HUES6 (cell line): ENCODE measurements at regions not wholly inside any gene's neighbourhood (a gene's known extent, or its start where the extent isn't known, plus 50 kb on each side); places are given as distances from the start of the nearest gene placed in this dataset.

Experiments
- H3K27ac ChIP-seq: 2 replicates; pipeline ENCODE4 v1.7.0; 2013; ENCODE audit warnings: low read depth, mild to moderate bottlenecking, low read length, inconsistent platforms
- H3K27me3 ChIP-seq: 2 replicates; pipeline ENCODE4 v1.6.1; 2013; ENCODE audit warnings: low read length; ENCODE audit not compliant: control insufficient read depth, insufficient read depth
- H3K36me3 ChIP-seq: 2 replicates; pipeline ENCODE4 v1.6.1; 2013; ENCODE audit warnings: low read length; ENCODE audit not compliant: control insufficient read depth, insufficient read depth
- H3K4me1 ChIP-seq: 2 replicates; pipeline ENCODE4 v1.6.1; 2013; ENCODE audit warnings: low read length; ENCODE audit not compliant: control insufficient read depth, insufficient read depth
- H3K4me3 ChIP-seq: 2 replicates; pipeline ENCODE4 v1.5.1; 2013; ENCODE audit warnings: low read depth, low read length
- H3K9ac ChIP-seq: one replicate; pipeline ENCODE4 v1.6.1; 2013; ENCODE audit warnings: mild to moderate bottlenecking, low read length
- H3K9me3 ChIP-seq: 2 replicates; pipeline ENCODE4 v1.6.1; 2013; ENCODE audit warnings: low read depth, low read length; ENCODE audit not compliant: control insufficient read depth, insufficient read depth

DNA sequence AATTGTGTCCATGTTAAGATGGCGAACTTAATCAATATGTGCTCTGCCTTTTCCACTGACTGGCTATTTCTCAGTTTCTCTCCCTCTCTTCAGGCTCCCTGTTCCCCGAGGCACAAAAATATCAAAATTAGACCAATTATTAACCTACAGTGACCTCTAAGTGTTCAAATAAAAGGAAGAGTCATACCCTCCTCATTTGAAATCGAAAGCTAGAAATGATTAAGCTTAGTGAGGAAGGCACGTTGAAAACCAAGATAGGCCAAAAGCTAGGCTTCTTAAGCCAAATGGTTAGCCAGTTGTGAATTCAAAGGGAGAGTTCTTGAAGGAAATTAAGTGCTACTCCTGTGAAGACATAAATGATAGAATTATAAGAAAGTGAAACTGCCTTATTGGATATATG, 81.1 kb upstream of the MBL2 start:
- Histone ChIP-seq H3K36me3 (no peaks in the 10 kb centered on the region), H3K4me1 (no peaks in the 10 kb centered on the region; the same call in 1 of the 2 replicates), H3K9ac (no peak overlapping the region), H3K9me3 (peaks cover 7% of the 10 kb centered on the region), H3K27me3 (no peaks in the 10 kb centered on the region), H3K4me3 (no peak overlapping the region), H3K27ac (no peak overlapping the region)

DNA sequence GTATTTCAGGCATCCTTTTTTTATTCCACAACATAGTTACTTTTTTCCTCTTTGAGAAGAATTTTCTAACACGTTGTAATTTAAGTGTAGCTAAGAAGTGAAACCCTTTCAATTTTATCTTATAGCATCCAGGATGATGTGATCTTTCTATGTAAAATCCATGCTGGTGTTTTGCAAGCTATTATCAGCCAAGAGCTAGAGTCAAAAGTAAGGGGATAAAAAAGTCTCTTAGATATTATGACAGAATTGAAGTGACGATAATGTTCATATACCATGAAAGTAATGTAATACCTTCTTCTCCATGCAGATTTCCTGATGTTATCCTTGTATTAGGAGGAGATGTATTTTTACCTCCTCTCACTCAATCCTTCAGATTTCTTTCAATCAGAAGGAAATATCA, 64.2 kb upstream of the MBL2 start:
- H3K27ac ChIP-seq: no peak overlapping the region
- peaks cover 14% of the 10 kb centered on the region; the same call in 1 of the 2 replicates for H3K9me3 ChIP-seq
- H3K4me1 ChIP-seq: no peaks in the 10 kb centered on the region
- no peak overlapping the region for H3K4me3 ChIP-seq
- H3K36me3 ChIP-seq: no peaks in the 10 kb centered on the region
- H3K27me3 ChIP-seq: no peaks in the 10 kb centered on the region
- no peak overlapping the region for H3K9ac ChIP-seq
